ENCODE measurements at regions not wholly inside any gene's neighbourhood (a gene's known extent, or its start where the extent isn't known, plus 50 kb on each side); places are given as distances from the start of the nearest gene placed in this dataset.

GRCh38 chr2:17309741-17310339, 208.4 kb downstream of the RAD51AP2 start:
- H4K20me1 ChIP-seq (ENCODE audit: insufficient read depth) = no peaks in the 10 kb centered on the region
- no peaks in the 10 kb centered on the region for H3K36me3 ChIP-seq (replicated peaks in 1 of 2; ENCODE audit: control insufficient read depth in 1 of 2, insufficient read depth in 2 of 2, low read length in 1 of 2)
- no peaks in the 10 kb centered on the region for H3K79me2 ChIP-seq (ENCODE audit: insufficient read depth)
- H3K27me3 ChIP-seq (ENCODE audit: insufficient read depth) = no peaks in the 10 kb centered on the region
- no peaks in the 10 kb centered on the region for H3F3A ChIP-seq (replicated peaks; ENCODE audit: insufficient read depth)
- TF ChIP-seq SMC3 (IDR thresholded peaks at IDR 0.05; ENCODE audit: low read depth, low read length) = peak; percentile 93
- TF ChIP-seq RCOR1 (IDR thresholded peaks at IDR 0.05; ENCODE audit: low read length) = 0 out of 2 replicates have a peak, but pooled peaks have one; percentile 49
- peak; percentile 52 for TF ChIP-seq CHD2 (IDR thresholded peaks at IDR 0.05; ENCODE audit: low read length, partially characterized antibody)
- TF ChIP-seq TCF12 (IDR thresholded peaks at IDR 0.05) = no peak
- TF ChIP-seq RAD21 (IDR thresholded peaks at IDR 0.05; ENCODE audit: low read length) = peak; percentile 96
- no peak for TF ChIP-seq POLR2AphosphoS5 (IDR thresholded peaks at IDR 0.05; ENCODE audit: low read depth, low read length)
- 0 out of 2 replicates have a peak, but pooled peaks have one; percentile 20 for TF ChIP-seq RFX5 (IDR thresholded peaks at IDR 0.05; ENCODE audit: low read length)
- TF ChIP-seq TAF1 (IDR thresholded peaks at IDR 0.05; ENCODE audit: borderline replicate concordance, low read depth, low read length) = no peak
- no peak for TF ChIP-seq PBX3 (IDR thresholded peaks at IDR 0.05)
- 0 out of 2 replicates have a peak, but pooled peaks have one; percentile 10 for TF ChIP-seq MXI1 (IDR thresholded peaks at IDR 0.05; ENCODE audit: low read depth, low read length)
- peak; percentile 93 for TF ChIP-seq CTCF (IDR thresholded peaks at IDR 0.05)
- ChIA-PET POLR2A (interaction anchor here (1.2 kb wide), 1 partner anchor 534 kb away, joined by 5 read pairs; no protein-coding TSS in a partner anchor), CTCF (interaction anchor here (0.5 to 7.8 kb wide), 92 partner anchors 9 to 737 kb away, joined by 3 to 311 read pairs (median 4); partner anchors contain the start of gene RAD51AP2)
- H3K9me3 ChIP-seq = no peaks in the 10 kb centered on the region
- no peak overlapping the region; a peak in 1 of 4 replicates for H3K4me3 ChIP-seq (ENCODE audit: low read depth in 2 of 2, low read length in 1 of 2)
- peak; percentile 72 for DNase-seq
- H3K4me2 ChIP-seq = no peak overlapping the region
- H3K27ac ChIP-seq (ENCODE audit: low read depth in 2 of 2, low read length in 1 of 2) = no peak overlapping the region
- no peak overlapping the region for H3K9ac ChIP-seq
- WGBS (ENCODE audit: low lambda C conversion rate) = 33% methylated on average over 6 of the region's 6 CpGs
- H2AFZ ChIP-seq (ENCODE audit: low read depth) = no peak overlapping the region
- H3K9me2 ChIP-seq = no peaks in the 10 kb centered on the region
- peaks cover 0 to 6% of the 10 kb centered on the region in 2 experiments; a peak in 2 of 4 replicates for H3K4me1 ChIP-seq (ENCODE audit: control insufficient read depth in 1 of 2, insufficient read depth in 2 of 2, low read depth in 1 of 2, low read length in 1 of 2)

GRCh38 chr2:17309181-17309580, 209.1 kb downstream of the RAD51AP2 start:
- H3F3A ChIP-seq (replicated peaks; ENCODE audit: insufficient read depth) = no peaks in the 10 kb centered on the region
- H3K27ac ChIP-seq (ENCODE audit: low read depth in 2 of 2, low read length in 1 of 2) = no peak overlapping the region; a peak in 1 of 4 replicates
- no peak overlapping the region for H3K9ac ChIP-seq
- WGBS (ENCODE audit: low lambda C conversion rate) = 89% methylated on average over 2 of the region's 2 CpGs
- H3K9me3 ChIP-seq = no peaks in the 10 kb centered on the region
- H4K20me1 ChIP-seq (ENCODE audit: insufficient read depth) = no peaks in the 10 kb centered on the region
- ChIA-PET POLR2A (interaction anchor here (1.2 kb wide), 1 partner anchor 534 kb away, joined by 5 read pairs; no protein-coding TSS in a partner anchor), CTCF (interaction anchor here (0.5 to 7.8 kb wide), 71 partner anchors 11 to 737 kb away, joined by 3 to 311 read pairs (median 5); partner anchors contain the start of gene RAD51AP2)
- no peaks in the 10 kb centered on the region for H3K27me3 ChIP-seq (ENCODE audit: insufficient read depth)
- peak; percentile 4 for DNase-seq
- no peaks in the 10 kb centered on the region for H3K9me2 ChIP-seq
- H3K36me3 ChIP-seq (replicated peaks in 1 of 2; ENCODE audit: control insufficient read depth in 1 of 2, insufficient read depth in 2 of 2, low read length in 1 of 2) = no peaks in the 10 kb centered on the region
- H3K4me2 ChIP-seq = no peak overlapping the region
- peaks cover 0 to 6% of the 10 kb centered on the region in 2 experiments; a peak in 2 of 4 replicates for H3K4me1 ChIP-seq (ENCODE audit: control insufficient read depth in 1 of 2, insufficient read depth in 2 of 2, low read depth in 1 of 2, low read length in 1 of 2)
- no peak overlapping the region for H2AFZ ChIP-seq (ENCODE audit: low read depth)
- H3K4me3 ChIP-seq (ENCODE audit: low read depth in 2 of 2, low read length in 1 of 2) = no peak overlapping the region
- no peaks in the 10 kb centered on the region for H3K79me2 ChIP-seq (ENCODE audit: insufficient read depth)
- no peak for TF ChIP-seq REST (IDR thresholded peaks at IDR 0.05; ENCODE audit: low read depth, low read length)
- no peak for TF ChIP-seq MEF2A (IDR thresholded peaks at IDR 0.05; ENCODE audit: borderline replicate concordance, low read depth)
- TF ChIP-seq GABPA (IDR thresholded peaks at IDR 0.05; ENCODE audit: low read depth) = no peak
- peak in 1 of 2 experiments; percentile 14; a peak in 1 of 4 replicates for TF ChIP-seq EP300 (IDR thresholded peaks at IDR 0.05; ENCODE audit: borderline replicate concordance in 1 of 2, low read depth in 1 of 2, low read length in 1 of 2)
